ENCODE measurements at regions not wholly inside any gene's neighbourhood (a gene's known extent, or its start where the extent isn't known, plus 50 kb on each side); places are given as distances from the start of the nearest gene placed in this dataset.
"Not testable (repeated sequence)": the region's sequence is repeated elsewhere in the genome, so short reads cannot be mapped to it uniquely, and the experiment has no call there.

DNA sequence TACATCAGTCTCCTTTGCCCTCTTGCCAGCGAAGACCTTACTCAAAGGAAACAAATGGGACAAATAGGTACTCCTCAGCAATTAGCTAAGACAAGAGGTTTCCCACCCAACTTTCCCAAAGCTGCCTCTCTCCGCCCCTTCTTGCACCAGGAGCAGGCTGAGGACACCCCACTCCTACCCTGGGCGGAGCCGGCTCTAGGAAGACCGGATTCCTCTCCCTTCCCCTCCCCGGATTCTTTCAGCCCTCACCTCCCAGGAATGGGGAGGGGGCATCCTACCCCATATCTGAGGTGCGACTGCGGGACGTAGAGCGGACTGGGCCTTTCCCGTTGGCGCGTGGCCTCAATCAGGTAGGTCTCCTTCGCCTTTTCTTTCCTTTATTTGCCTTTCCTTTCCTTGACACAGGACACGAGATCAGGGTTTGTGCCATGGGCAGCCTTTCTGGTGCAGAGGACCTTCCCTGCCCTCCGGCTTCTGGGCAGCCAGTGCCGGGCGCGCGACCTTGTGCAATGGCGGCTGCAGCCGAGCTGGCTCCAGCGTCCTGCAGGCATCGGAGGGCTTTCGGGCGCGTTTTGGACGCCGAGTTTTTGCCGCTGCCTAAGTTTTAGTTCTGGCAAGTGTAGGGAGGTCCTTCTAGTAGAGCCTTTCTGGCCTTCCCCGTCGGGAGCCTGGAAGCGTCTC, 279.9 kb downstream of the PLS3 start:
- not testable (repeated sequence) for DNase-seq

DNA sequence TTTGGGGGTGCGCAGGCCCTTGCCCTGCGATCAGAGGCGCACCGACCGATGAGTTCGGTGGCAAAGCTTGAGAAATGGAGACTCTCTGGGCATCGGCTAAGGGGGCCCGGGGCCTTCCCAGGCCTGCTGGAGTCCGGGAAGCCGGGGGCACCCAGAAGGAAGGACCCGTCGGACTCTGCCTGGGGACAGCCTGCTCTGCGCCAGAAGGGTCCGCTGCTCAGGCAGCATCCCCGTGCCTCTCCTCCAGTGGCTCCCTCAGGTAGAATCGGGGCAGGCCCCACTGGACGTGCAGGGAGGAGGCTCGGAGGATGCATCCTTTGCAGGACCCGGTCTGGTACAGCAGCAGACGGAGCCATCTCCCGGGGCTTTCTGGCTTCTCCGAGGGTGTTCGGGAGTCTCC, 290.0 kb downstream of the PLS3 start:
- not testable (repeated sequence) for DNase-seq

DNA sequence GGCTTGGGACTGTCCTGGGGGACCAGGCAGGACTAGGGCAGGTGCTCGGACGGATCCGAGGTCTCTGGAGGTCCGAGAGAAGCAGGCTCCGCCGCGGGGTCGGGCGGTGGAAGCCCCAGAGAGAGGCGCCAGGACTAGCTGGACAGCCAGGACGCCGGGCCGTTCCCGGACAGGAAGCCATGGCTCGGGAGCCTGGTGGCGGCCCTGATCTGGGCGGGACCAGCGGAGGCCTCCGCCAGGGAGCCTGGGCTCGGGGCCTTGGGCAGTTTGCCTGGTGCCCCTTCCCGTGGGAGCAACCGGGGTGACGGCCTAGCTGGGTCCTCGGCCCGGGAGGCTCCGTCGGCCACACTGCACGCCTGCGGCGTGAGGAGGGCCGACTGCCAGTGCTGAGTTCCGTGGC, 292.3 kb downstream of the PLS3 start:
- not testable (repeated sequence) for DNase-seq

DNA sequence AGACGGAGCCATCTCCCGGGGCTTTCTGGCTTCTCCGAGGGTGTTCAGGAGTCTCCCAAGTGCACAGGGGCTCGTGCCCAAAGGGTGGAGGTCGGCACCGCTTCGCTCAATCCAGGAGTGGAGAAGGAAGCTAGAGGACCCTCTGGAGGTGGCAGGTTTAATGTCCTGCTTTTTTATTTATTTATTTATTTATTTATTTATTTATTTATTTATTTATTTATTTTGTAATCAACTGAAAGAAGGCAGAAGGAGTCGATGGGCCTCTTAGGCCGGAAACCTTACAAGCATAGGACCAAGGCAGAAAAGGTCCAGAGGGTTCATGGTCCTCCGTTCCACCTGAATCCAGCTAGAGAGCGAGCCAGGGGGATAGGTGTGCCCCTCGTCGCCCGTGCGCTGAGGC, 289.4 kb upstream of the AGTR2 start:
- not testable (repeated sequence) for DNase-seq

DNA sequence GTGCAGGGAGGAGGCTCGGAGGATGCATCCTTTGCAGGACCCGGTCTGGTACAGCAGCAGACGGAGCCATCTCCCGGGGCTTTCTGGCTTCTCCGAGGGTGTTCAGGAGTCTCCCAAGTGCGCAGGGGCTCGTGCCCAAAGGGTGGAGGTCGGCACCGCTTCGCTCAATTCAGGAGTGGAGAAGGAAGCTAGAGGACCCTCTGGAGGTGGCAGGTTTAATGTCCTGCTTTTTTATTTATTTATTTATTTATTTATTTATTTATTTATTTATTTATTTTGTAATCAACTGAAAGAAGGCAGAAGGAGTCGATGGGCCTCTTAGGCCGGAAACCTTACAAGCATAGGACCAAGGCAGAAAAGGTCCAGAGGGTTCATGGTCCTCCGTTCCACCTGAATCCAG, 286.4 kb upstream of the AGTR2 start:
- not testable (repeated sequence) for DNase-seq

DNA sequence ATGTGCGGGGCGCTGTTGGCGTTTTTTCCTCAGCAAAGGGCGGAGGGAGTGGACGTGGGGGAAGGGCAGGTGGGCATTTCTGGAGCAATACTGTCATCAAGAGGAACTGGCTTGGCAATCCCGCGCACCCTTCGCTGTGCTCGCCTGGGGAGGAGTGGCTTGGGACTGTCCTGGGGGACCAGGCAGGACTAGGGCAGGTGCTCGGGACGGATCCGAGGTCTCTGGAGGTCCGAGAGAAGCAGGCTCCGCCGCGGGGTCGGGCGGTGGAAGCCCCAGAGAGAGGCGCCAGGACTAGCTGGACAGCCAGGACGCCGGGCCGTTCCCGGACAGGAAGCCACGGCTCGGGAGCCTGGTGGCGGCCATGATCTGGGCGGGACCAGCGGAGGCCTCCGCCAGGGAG, 282.5 kb upstream of the AGTR2 start:
- peak in 1 of 3 donors; percentile 83 for DNase-seq

DNA sequence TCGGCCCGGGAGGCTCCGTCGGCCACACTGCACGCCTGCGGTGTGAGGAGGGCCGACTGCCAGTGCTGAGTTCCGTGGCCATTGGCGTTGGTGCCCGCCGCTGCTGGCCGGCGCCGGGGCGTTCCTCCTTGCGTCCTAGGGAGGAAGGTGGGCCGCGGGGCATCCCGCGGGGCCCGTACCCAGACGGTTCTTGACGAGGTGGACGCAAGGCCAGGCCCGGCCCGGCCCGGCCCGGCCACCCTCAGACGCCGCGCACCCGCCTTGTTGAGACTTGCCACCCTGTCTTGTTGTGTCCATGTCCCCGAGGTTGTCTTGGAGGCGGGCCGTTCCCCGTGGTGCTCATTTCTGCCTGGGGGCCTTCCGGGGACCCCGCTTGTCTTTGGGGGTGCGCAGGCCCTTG, 282.0 kb upstream of the AGTR2 start:
- not testable (repeated sequence) for DNase-seq

GRCh38 chrX:115889121-115889890, 281.2 kb upstream of the AGTR2 start:
- DNase-seq, result no peak

- no peak for DNase-seq
These were observed 278.4 kb upstream of the AGTR2 start for GRCh38 chrX:115892056-115892708.

DNA sequence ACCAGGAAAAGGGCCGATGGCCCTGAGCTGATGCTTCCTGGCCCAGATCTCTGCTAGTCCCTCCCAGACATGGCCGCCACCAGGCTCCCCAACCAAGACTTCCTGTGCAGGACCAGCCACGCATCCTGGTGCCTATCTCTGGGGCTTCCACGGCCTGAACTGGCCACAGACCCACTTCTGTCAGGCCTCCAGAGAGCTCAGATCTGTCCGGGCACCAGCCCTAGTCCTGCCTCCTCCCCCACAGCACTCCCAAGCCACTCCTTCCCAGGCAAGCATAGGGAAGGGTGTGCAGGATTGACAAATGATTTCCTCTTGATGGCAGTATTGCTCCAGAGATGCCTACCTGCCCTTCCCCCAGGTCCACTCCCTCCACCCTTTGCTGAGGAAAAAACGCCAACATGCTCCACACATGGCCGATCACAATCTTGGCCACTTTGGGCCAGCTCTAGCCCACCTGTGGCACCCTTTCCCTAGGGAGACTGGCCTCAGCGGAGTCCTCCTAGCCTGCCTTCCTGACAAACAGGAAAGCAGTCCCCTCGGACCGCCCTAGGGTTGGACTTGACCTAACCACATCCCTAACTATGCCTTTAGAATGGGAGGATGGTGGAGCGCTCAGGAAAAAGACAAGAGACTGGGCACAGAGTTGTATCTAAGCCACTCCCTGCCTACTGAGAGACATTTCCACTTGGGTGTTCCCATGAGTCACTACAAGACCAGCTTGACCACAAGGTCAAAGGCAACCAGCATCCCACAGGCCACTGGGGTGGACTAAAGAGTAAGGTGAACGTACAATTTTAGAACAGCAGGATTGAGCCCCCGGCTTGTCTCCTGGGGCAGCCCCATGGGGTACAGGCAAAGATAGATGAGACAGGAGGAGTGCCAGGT, 277.5 kb upstream of the AGTR2 start:
- DNase-seq, result peak in 1 of 3 donors; percentile 76

DNA sequence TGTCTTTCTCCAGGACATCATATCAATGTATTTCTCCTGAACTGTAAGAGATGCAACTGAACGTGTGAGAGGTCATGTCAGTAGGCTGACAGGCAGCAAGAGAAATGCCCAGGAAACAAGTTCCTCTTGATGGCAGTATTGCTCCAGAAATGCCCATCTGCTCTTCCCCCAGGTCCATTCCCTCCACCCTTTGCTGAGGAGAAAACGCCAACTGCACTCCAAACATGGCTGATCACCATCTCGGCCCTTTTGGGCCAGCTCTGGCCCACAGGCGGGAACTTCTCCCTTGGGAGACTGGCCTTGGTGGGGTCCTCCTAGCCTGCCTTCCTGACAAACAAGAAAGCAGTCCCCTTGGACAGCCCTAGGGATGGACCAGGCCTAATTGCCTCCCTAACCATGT, 276.5 kb upstream of the AGTR2 start:
- DNase-seq, result peak in 1 of 3 donors; percentile 58

- no peak for DNase-seq
These were observed 274.7 kb upstream of the AGTR2 start for GRCh38 chrX:115895678-115896329.

DNA sequence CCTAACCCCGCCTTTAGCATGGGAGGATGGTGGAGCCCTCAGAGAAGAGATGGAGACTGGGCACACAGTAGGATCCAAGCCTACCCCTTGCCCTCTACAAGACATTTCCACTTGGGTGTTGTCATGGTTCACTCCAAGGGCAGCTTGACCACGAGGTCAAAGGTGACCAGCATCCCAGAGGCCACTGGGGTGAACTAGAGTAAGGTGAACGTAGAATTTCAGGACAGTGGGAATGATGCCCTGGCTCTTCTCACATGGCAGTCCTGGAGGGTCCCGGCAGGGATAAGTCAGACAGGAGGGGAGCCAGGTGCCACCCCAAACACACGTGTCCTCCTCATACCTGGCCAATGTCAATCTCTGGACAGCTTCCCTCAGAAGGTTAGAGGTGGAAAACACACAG, 274.2 kb upstream of the AGTR2 start:
- no peak for DNase-seq

DNA sequence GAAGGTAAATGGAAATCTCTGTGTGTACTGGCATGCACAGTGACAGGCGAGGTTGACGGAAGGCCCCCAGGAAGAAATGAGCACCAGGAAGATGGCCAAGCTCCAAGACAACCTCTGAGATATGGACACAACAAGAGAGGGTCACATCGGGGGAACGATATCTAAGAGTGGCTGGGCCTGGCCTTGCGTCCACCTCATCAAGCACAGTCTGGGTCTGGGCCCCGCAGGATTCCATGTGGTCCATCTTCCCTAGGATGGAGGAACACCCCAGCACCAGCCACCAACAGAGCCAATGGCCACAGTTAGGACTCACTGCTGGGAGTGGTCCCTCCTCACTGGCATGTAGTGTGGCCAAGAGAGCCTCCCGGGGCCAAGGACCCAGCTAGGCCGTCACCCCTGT, 272.6 kb upstream of the AGTR2 start:
- DNase-seq, result no peak

DNA sequence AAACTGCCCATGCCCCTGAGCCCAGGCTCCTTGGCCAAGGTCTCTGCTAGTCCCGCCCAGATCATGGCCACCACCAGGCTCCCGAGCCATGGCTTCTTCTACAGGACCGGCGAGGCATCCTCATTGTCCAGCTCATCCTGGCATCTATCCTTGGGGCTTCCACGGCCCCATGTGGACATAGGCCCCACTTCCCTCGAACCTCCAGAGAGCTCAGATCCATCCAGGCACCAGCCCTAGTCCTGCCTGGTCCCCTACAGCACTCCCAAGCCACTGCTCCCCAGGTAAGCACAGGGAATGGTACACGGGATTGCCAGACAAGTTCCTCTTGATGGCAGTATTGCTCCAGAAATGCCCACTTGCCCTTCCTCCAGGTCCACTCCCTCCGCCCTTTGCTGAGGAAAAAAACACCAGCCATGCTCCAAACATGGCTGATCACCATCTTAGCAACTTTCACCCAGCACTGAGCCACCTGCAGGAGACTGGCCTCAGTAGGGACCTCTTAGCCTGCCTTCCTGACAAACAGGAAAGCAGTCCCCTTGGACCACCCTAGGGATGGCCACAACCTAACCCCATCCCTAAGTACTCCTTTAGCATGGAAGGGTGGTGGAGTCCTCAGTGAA, 272.1 kb upstream of the AGTR2 start:
- peak in 2 of 3 donors; percentile 2 to 67 for DNase-seq

DNA sequence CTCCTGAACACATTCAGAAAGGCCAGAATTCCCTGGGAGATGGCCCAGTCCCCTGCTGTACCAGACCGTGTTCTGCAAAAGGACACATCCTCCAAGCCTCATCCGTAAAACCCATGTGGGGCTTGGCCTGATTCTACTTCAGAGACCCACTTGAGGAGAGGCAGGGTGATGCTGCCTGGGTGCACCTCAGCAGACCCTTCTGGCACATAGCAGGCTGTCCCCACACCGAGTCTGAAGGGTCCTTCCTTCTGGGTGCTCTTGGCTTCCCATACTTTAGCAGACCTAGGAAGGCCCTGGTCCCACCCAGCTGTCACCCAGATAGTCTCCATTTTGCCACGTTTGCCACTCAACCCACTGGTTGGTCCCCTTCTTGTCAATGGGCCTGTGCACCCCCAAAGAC, 270.1 kb upstream of the AGTR2 start:
- no peak for DNase-seq

DNA sequence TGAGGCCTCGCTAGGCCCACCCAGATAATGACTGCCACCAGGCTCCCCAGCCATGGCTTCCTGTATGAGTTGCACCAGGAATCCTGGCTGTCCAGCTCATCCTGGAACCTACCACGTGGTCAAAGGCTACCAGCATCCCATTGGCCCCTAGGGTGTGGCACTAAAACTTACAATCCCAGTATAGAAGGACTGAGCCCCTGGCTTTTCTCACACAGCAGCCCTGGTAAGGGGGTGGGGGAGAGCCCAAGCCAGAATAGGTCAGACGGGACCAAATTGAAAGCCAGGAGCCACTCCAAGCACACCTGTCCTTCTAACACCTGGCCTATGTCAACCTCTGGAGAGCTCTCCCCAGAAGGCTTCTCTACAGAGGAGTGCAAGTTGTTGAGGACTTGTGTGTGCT, 269.3 kb upstream of the AGTR2 start:
- DNase-seq, result no peak

- no peak for DNase-seq
These were observed 267.5 kb upstream of the AGTR2 start for GRCh38 chrX:115902995-115903394.

GRCh38 chrX:115906276-115906675, 264.3 kb upstream of the AGTR2 start:
- no peak for DNase-seq

GRCh38 chrX:115906881-115907280, 263.7 kb upstream of the AGTR2 start:
- no peak for DNase-seq

DNA sequence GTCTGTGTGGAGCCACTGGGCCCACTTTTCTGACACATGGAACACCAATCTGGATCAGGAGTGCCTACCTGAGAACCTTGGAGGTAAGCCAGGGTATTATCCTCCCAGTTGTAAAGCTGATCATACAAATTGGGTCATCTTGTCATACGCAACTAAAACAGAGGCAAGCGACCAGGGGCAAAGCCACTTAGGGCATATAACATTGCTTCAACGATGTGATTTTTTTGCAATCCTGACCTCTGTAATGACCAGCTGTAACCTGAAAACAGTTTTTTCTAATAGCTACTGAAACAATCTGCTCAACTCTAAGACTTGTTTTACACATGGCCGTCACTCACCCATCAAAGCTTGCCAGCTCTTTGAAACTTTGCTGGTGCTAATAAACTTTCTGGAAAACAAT, 261.5 kb upstream of the AGTR2 start:
- DNase-seq, result no peak

Data from muscle of back (tissue), 3 donors.